ENCODE measurements at regions not wholly inside any gene's neighbourhood (a gene's known extent, or its start where the extent isn't known, plus 50 kb on each side); places are given as distances from the start of the nearest gene placed in this dataset.

DNA sequence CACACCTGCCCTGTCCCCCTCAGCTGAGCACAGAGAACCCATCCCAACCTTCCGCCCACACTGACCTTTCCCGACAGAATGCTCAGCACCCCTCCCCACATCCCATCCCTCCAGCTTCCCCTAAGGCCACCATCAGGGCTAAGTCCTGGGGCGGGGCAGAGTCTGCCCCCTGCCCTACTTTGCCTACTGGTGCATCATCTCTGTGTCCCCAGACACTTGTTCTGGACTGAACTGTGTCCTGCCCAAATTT is 109.8 kb downstream of the CTTN start:
- no peak overlapping the region for H3K27ac ChIP-seq (ENCODE audit: low read depth, low read length)
- TF ChIP-seq EZH2phosphoT487 (conservative IDR thresholded peaks at IDR 0.05; ENCODE audit: low read length), result no peak
- TF ChIP-seq, protein P1, sequence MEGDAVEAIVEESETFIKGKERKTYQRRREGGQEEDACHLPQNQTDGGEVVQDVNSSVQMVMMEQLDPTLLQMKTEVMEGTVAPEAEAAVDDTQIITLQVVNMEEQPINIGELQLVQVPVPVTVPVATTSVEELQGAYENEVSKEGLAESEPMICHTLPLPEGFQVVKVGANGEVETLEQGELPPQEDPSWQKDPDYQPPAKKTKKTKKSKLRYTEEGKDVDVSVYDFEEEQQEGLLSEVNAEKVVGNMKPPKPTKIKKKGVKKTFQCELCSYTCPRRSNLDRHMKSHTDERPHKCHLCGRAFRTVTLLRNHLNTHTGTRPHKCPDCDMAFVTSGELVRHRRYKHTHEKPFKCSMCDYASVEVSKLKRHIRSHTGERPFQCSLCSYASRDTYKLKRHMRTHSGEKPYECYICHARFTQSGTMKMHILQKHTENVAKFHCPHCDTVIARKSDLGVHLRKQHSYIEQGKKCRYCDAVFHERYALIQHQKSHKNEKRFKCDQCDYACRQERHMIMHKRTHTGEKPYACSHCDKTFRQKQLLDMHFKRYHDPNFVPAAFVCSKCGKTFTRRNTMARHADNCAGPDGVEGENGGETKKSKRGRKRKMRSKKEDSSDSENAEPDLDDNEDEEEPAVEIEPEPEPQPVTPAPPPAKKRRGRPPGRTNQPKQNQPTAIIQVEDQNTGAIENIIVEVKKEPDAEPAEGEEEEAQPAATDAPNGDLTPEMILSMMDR (IDR thresholded peaks at IDR 0.05; ENCODE audit: insufficient read depth, low read length, poor library complexity, severe bottlenecking), result no peak
- H2AFZ ChIP-seq (ENCODE audit: low read depth, low read length, severe bottlenecking), result no peak overlapping the region

DNA sequence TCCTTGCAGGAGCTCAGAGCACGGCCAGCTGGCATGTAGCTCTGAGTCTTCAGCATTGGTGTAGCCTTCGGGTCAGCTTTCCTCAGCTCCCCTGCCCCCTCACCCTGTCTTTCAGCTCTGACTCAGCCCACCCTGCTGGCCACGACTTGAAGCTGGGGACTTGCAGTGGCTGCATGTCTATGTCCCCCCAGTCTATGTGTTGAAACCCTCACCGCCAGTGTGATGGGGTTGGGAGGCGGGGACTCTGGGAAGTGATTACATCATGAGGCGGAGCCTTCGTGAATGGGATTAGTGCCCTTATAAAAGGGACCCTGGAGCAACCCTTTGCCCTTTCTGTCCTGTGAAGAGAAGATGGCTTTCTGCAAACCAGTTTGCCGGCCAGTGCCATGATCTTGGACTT is 111.1 kb downstream of the CTTN start:
- no peak overlapping the region for H2AFZ ChIP-seq (ENCODE audit: low read depth, low read length, severe bottlenecking)
- H3K9me3 ChIP-seq (ENCODE audit: insufficient read depth, low read length), result peaks cover 20% of the 10 kb centered on the region
- H3K9ac ChIP-seq (ENCODE audit: low read length), result no peak overlapping the region
- no peak overlapping the region for H3K27ac ChIP-seq (ENCODE audit: low read depth, low read length)
- H3K4me3 ChIP-seq (ENCODE audit: insufficient read depth, low read length, poor library complexity, severe bottlenecking), result no peak overlapping the region
- no peaks in the 10 kb centered on the region for H3F3A ChIP-seq (ENCODE audit: insufficient read depth)
- no peaks in the 10 kb centered on the region for H3K79me2 ChIP-seq (ENCODE audit: insufficient read depth, low read length)
- H3K36me3 ChIP-seq (ENCODE audit: low read length), result no peaks in the 10 kb centered on the region
- TF ChIP-seq EZH2phosphoT487 (conservative IDR thresholded peaks at IDR 0.05; ENCODE audit: low read length), result no peak
- TF ChIP-seq, protein P1 (IDR thresholded peaks at IDR 0.05; ENCODE audit: insufficient read depth, low read length, poor library complexity, severe bottlenecking), result no peak
- no peaks in the 10 kb centered on the region for H3K9me2 ChIP-seq (replicated peaks; ENCODE audit: insufficient read depth, low read length)
- H3K4me2 ChIP-seq (ENCODE audit: low read depth, low read length, poor library complexity, severe bottlenecking), result no peak overlapping the region
- H4K20me1 ChIP-seq (ENCODE audit: low read depth, low read length), result no peaks in the 10 kb centered on the region
- no peaks in the 10 kb centered on the region for H3K27me3 ChIP-seq (ENCODE audit: low read length)

More for the DNA sequence above, 109.8 kb downstream of the CTTN start:
- Histone ChIP-seq H3K9me2 (replicated peaks; ENCODE audit: insufficient read depth, low read length) (no peaks in the 10 kb centered on the region), H4K20me1 (ENCODE audit: low read depth, low read length) (no peaks in the 10 kb centered on the region), H3F3A (ENCODE audit: insufficient read depth) (no peaks in the 10 kb centered on the region), H3K9ac (ENCODE audit: low read length) (no peak overlapping the region), H3K27me3 (ENCODE audit: low read length) (no peaks in the 10 kb centered on the region), H3K36me3 (ENCODE audit: low read length) (no peaks in the 10 kb centered on the region), H3K9me3 (ENCODE audit: insufficient read depth, low read length) (peaks cover 14% of the 10 kb centered on the region; the same call in 1 of the 2 replicates), H3K79me2 (ENCODE audit: insufficient read depth, low read length) (no peaks in the 10 kb centered on the region), H3K4me2 (ENCODE audit: low read depth, low read length, poor library complexity, severe bottlenecking) (no peak overlapping the region), H3K4me3 (ENCODE audit: insufficient read depth, low read length, poor library complexity, severe bottlenecking) (no peak overlapping the region)

DNA sequence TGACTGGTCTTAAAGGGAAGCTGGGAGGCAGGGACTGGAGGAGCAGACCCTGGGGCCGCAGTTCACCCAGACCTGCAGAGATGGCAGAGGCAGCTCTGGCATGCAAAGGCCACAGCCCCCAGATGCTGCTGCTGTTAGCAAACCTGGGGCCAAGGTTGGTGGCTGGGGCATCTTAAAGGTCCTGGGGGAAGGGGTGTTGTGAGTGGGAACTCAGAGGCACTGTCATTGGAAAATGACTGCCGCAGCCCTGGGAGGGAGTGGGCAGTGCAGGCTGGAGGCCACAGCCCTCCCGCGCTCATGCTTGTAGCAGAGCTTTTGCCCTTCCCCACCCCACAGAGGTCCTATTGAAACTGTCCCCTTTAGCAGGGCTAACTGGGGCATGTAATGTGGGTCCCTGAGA is 111.8 kb downstream of the CTTN start:
- Histone ChIP-seq H3K4me2 (ENCODE audit: low read depth, low read length, poor library complexity, severe bottlenecking) (no peak overlapping the region), H3F3A (ENCODE audit: insufficient read depth) (no peaks in the 10 kb centered on the region), H2AFZ (ENCODE audit: low read depth, low read length, severe bottlenecking) (no peak overlapping the region), H3K36me3 (ENCODE audit: low read length) (no peaks in the 10 kb centered on the region), H4K20me1 (ENCODE audit: low read depth, low read length) (no peaks in the 10 kb centered on the region), H3K27ac (ENCODE audit: low read depth, low read length) (no peak overlapping the region), H3K9me3 (ENCODE audit: insufficient read depth, low read length) (peaks cover 20% of the 10 kb centered on the region), H3K79me2 (ENCODE audit: insufficient read depth, low read length) (no peaks in the 10 kb centered on the region), H3K27me3 (ENCODE audit: low read length) (no peaks in the 10 kb centered on the region), H3K9me2 (replicated peaks; ENCODE audit: insufficient read depth, low read length) (no peaks in the 10 kb centered on the region), H3K4me3 (ENCODE audit: insufficient read depth, low read length, poor library complexity, severe bottlenecking) (no peak overlapping the region), H3K9ac (ENCODE audit: low read length) (no peak overlapping the region)
- no peak for TF ChIP-seq EZH2phosphoT487 (conservative IDR thresholded peaks at IDR 0.05; ENCODE audit: low read length)
- TF ChIP-seq, protein P1 (IDR thresholded peaks at IDR 0.05; ENCODE audit: insufficient read depth, low read length, poor library complexity, severe bottlenecking), result no peak

DNA sequence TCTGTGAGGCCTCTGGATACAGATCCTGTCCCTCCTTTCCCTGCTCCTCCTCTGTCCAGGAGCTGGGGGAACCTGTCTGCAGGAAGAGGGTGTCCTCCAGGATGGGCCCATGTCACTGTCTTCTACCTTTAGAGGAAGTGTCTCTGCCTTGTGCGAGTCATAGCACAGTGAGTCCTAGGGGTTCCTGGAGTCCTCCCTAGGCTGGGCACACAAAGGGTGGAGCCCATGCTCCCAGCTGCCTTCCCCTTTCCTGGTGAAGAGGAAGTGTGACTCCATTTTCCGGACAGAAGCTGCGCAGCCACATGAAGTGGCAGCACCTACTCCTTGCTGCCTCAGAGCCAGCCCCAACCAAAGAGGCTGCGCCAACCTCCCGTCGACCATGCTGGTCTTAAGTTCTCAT is 112.2 kb downstream of the CTTN start:
- H3K4me2 ChIP-seq (ENCODE audit: low read depth, low read length, poor library complexity, severe bottlenecking), result no peak overlapping the region
- no peak overlapping the region for H3K9ac ChIP-seq (ENCODE audit: low read length)
- peaks cover 20% of the 10 kb centered on the region for H3K9me3 ChIP-seq (ENCODE audit: insufficient read depth, low read length)
- H3K4me3 ChIP-seq (ENCODE audit: insufficient read depth, low read length, poor library complexity, severe bottlenecking), result no peak overlapping the region
- TF ChIP-seq, protein P1 (IDR thresholded peaks at IDR 0.05; ENCODE audit: insufficient read depth, low read length, poor library complexity, severe bottlenecking), result no peak
- no peak for TF ChIP-seq EZH2phosphoT487 (conservative IDR thresholded peaks at IDR 0.05; ENCODE audit: low read length)
- H3K36me3 ChIP-seq (ENCODE audit: low read length), result no peaks in the 10 kb centered on the region
- no peak overlapping the region for H3K27ac ChIP-seq (ENCODE audit: low read depth, low read length)
- no peaks in the 10 kb centered on the region for H3K27me3 ChIP-seq (ENCODE audit: low read length)
- no peaks in the 10 kb centered on the region for H3K79me2 ChIP-seq (ENCODE audit: insufficient read depth, low read length)
- no peaks in the 10 kb centered on the region for H4K20me1 ChIP-seq (ENCODE audit: low read depth, low read length)
- no peaks in the 10 kb centered on the region for H3K9me2 ChIP-seq (replicated peaks; ENCODE audit: insufficient read depth, low read length)
- no peaks in the 10 kb centered on the region for H3F3A ChIP-seq (ENCODE audit: insufficient read depth)
- H2AFZ ChIP-seq (ENCODE audit: low read depth, low read length, severe bottlenecking), result no peak overlapping the region
